ENCODE measurements at regions not wholly inside any gene's neighbourhood (a gene's known extent, or its start where the extent isn't known, plus 50 kb on each side); places are given as distances from the start of the nearest gene placed in this dataset.

GRCh38 chr11:79575701-79576100, 134.9 kb upstream of the TENM4 start:
- DNase-seq (no peak), ATAC-seq (no peak)
- Mint-ChIP-seq H3K9me3 (no peaks in the 10 kb centered on the region), H3K27ac (no peak overlapping the region), H3K27me3 (no peaks in the 10 kb centered on the region), H3K36me3 (ENCODE audit: low read depth) (no peaks in the 10 kb centered on the region), H3K4me1 (ENCODE audit: low read depth) (no peaks in the 10 kb centered on the region), H3K4me3 (no peak overlapping the region)
- intact Hi-C loops (cut with micrococcal nuclease), result no loop called here
- ChIA-PET CTCF (no interaction called here), POLR2A (no interaction called here)
- no peak for TF ChIP-seq CTCF (IDR thresholded peaks at IDR 0.05)

DNA sequence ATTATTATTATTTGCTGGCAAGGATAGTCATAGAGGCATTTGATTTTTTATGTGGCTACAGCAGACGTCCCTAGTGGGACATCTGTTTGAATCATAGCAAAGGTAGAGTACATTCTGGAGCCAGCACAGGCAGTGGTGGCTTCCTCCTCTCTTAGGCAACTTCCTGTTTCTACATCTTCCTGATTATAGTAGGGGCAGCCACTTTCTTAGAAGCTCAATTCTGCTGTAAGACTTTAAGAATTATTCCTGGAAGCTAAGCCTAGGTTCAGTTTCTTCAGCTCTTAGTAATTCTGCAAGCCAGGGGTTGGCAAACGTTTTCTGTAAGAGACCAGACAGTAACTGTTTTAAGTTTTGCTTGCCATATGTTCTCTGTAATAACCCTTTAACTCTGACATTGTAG, 129.3 kb upstream of the TENM4 start:
- H3K27ac Mint-ChIP-seq, result no peak overlapping the region
- no peak for TF ChIP-seq CTCF (IDR thresholded peaks at IDR 0.05)
- H3K4me3 Mint-ChIP-seq, result no peak overlapping the region
- CTCF ChIA-PET, result no interaction called here
- H3K27me3 Mint-ChIP-seq, result no peaks in the 10 kb centered on the region
- peaks cover 3% of the 10 kb centered on the region for H3K9me3 Mint-ChIP-seq
- no peak for ATAC-seq
- DNase-seq, result no peak
- no peaks in the 10 kb centered on the region for H3K36me3 Mint-ChIP-seq (ENCODE audit: low read depth)
- intact Hi-C loops (cut with micrococcal nuclease), result no loop called here
- H3K4me1 Mint-ChIP-seq (ENCODE audit: low read depth), result no peaks in the 10 kb centered on the region
- POLR2A ChIA-PET, result no interaction called here

DNA sequence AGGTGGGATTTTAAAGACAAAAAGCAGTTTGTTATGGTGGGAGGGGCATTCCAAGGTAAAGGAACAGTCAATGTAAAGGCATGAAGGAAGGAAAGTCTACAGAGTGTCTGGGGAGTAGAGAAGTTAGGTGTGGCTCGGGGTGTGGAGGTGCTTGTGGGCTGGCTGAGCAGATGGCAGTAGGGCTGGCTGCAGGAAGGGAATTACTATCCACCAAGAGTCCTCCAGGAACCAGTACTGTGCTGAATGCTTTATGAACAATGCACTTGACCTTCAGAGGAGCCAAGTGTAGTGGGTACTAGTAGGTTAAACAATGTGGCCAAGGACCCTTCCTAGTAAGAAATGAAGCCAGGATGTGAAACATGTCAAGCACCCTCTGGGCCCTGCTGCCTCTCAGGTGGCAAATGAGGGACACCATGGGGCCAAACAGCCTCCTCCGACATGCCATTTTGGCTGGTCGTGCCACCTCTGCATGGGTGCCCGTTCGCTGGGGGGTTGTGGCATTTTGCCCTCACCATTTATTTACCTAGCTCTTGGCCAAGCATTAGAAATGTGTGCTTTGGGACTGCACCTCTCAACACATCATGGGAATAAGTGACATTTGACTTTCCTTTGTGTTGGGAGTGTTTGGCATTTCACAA, 123.6 kb upstream of the TENM4 start:
- CTCF ChIA-PET, result no interaction called here
- no peaks in the 10 kb centered on the region for H3K4me1 Mint-ChIP-seq (ENCODE audit: low read depth)
- no peak for ATAC-seq
- H3K9me3 Mint-ChIP-seq, result peaks cover 5% of the 10 kb centered on the region
- H3K27ac Mint-ChIP-seq, result no peak overlapping the region
- no peak for DNase-seq
- intact Hi-C loops (cut with micrococcal nuclease), result no loop called here
- POLR2A ChIA-PET, result no interaction called here
- no peaks in the 10 kb centered on the region for H3K36me3 Mint-ChIP-seq (ENCODE audit: low read depth)
- no peak for TF ChIP-seq CTCF (IDR thresholded peaks at IDR 0.05)
- no peaks in the 10 kb centered on the region for H3K27me3 Mint-ChIP-seq
- H3K4me3 Mint-ChIP-seq, result no peak overlapping the region

GRCh38 chr11:79561496-79561895, 120.7 kb upstream of the TENM4 start:
- ChIA-PET POLR2A (no interaction called here), CTCF (no interaction called here)
- no peaks in the 10 kb centered on the region for H3K27me3 Mint-ChIP-seq
- DNase-seq (no peak), ATAC-seq (no peak)
- no peak for TF ChIP-seq CTCF (IDR thresholded peaks at IDR 0.05)
- intact Hi-C loops (cut with micrococcal nuclease), result no loop called here
- no peak overlapping the region for H3K27ac Mint-ChIP-seq
- H3K9me3 Mint-ChIP-seq, result peaks cover 5% of the 10 kb centered on the region
- H3K4me1 Mint-ChIP-seq (ENCODE audit: low read depth), result no peaks in the 10 kb centered on the region
- no peak overlapping the region for H3K4me3 Mint-ChIP-seq
- no peaks in the 10 kb centered on the region for H3K36me3 Mint-ChIP-seq (ENCODE audit: low read depth)

- CTCF ChIA-PET, result no interaction called here
- no peaks in the 10 kb centered on the region for H3K36me3 Mint-ChIP-seq (ENCODE audit: low read depth)
These were observed 110.0 kb upstream of the TENM4 start for GRCh38 chr11:79550809-79551208.

More at GRCh38 chr11:79550809-79551208, 110.0 kb upstream of the TENM4 start:
- Mint-ChIP-seq H3K4me1 (ENCODE audit: low read depth) (no peaks in the 10 kb centered on the region), H3K27ac (no peak overlapping the region), H3K4me3 (no peak overlapping the region), H3K27me3 (no peaks in the 10 kb centered on the region), H3K9me3 (peaks cover 3% of the 10 kb centered on the region)
- intact Hi-C loops (cut with micrococcal nuclease), result no loop called here
- ATAC-seq, result no peak
- no peak for DNase-seq
- POLR2A ChIA-PET, result no interaction called here
- TF ChIP-seq CTCF (IDR thresholded peaks at IDR 0.05), result no peak
